Calu3 (cell line): ENCODE measurements at regions not wholly inside any gene's neighbourhood (a gene's known extent, or its start where the extent isn't known, plus 50 kb on each side); places are given as distances from the start of the nearest gene placed in this dataset.

Experiments
- BruUV-seq: library from RNA; stranded (reverse); fragments of 400-500 nt; replicated peaks from 2 replicates; lab custom pipeline; 2021; lab: Mats Ljungman, UMichigan
- CTCF ChIA-PET: fragments of 300-600 bp; sonication (Branson Sonifier 250); formaldehyde crosslinking; loops from one replicate; lab custom pipeline; 2022; ENCODE audit warnings: antibody characterized with exemption; lab: Charles Lee
- DNase-seq: peaks from one replicate; pipeline ENCODE4 v3.0.0; 2022
- H3K27ac Mint-ChIP-seq: one replicate; pipeline ENCODE4 v1.8.0; 2022; ENCODE audit warnings: mixed read lengths; ENCODE audit not compliant: unreplicated experiment
- H3K27me3 Mint-ChIP-seq: one replicate; pipeline ENCODE4 v1.8.0; 2022; ENCODE audit warnings: mixed read lengths; ENCODE audit not compliant: unreplicated experiment
- H3K36me3 Mint-ChIP-seq: one replicate; pipeline ENCODE4 v1.8.0; 2022; ENCODE audit warnings: mild to moderate bottlenecking, moderate library complexity, mixed read lengths; ENCODE audit not compliant: insufficient read depth, unreplicated experiment
- H3K4me1 Mint-ChIP-seq: one replicate; pipeline ENCODE4 v1.8.0; 2022; ENCODE audit warnings: mild to moderate bottlenecking, low read depth, mixed read lengths; ENCODE audit not compliant: unreplicated experiment
- H3K4me3 Mint-ChIP-seq: one replicate; pipeline ENCODE4 v1.8.0; 2022; ENCODE audit warnings: mild to moderate bottlenecking, low read depth, moderate library complexity, mixed read lengths; ENCODE audit not compliant: unreplicated experiment
- H3K9me3 Mint-ChIP-seq: one replicate; pipeline ENCODE4 v1.8.0; 2022; ENCODE audit warnings: low read depth, mixed read lengths; ENCODE audit not compliant: unreplicated experiment
- intact Hi-C: fragments of 100-400 bp; cut with micrococcal nuclease; formaldehyde crosslinking; loops from one replicate; pipeline ENCODE4 v1.10.0; 2022; ENCODE audit not compliant: unreplicated experiment
- TF ChIP-seq, protein P1 (sequence below): fragments of 200-600 bp; IDR thresholded peaks from one replicate; pipeline ENCODE4 v1.8.0; 2022; ENCODE audit warnings: antibody characterized with exemption; ENCODE audit not compliant: unreplicated experiment

DNA sequence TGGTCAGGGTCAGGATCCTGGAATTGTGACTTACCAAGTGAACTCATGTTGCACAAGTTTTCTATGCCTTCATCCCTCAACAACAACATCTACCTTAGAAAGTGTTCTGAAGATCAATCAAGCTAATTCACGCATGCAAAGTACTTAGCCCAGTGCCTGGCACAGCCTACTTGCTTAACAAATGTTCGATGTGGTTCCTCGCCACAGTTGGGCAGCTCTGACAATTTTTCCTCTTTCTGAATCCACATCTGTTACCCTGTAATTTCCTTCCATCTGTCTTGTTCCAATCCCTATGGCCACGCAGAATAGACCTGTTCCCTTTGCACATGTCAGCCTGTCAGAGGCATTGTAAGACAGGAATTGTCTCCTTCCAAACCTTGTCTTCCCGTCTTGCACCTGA, 1415.2 kb downstream of the TBC1D22A start:
- no TSS peak for BruUV-seq
- no peaks in the 10 kb centered on the region for H3K4me1 Mint-ChIP-seq
- DNase-seq, result no peak
- intact Hi-C loops, result no loop called here
- no peaks in the 10 kb centered on the region for H3K36me3 Mint-ChIP-seq
- no peaks in the 10 kb centered on the region for H3K27me3 Mint-ChIP-seq
- no peak overlapping the region for H3K27ac Mint-ChIP-seq
- TF ChIP-seq, protein P1, sequence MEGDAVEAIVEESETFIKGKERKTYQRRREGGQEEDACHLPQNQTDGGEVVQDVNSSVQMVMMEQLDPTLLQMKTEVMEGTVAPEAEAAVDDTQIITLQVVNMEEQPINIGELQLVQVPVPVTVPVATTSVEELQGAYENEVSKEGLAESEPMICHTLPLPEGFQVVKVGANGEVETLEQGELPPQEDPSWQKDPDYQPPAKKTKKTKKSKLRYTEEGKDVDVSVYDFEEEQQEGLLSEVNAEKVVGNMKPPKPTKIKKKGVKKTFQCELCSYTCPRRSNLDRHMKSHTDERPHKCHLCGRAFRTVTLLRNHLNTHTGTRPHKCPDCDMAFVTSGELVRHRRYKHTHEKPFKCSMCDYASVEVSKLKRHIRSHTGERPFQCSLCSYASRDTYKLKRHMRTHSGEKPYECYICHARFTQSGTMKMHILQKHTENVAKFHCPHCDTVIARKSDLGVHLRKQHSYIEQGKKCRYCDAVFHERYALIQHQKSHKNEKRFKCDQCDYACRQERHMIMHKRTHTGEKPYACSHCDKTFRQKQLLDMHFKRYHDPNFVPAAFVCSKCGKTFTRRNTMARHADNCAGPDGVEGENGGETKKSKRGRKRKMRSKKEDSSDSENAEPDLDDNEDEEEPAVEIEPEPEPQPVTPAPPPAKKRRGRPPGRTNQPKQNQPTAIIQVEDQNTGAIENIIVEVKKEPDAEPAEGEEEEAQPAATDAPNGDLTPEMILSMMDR, result no peak
- no peak overlapping the region for H3K4me3 Mint-ChIP-seq
- peaks cover 24% of the 10 kb centered on the region for H3K9me3 Mint-ChIP-seq
- CTCF ChIA-PET, result no interaction called here

GRCh38 chr22:48175721-48176120, 1413.3 kb downstream of the TBC1D22A start:
- H3K27me3 Mint-ChIP-seq, result no peaks in the 10 kb centered on the region
- H3K4me1 Mint-ChIP-seq, result no peaks in the 10 kb centered on the region
- no peak for DNase-seq
- peaks cover 23% of the 10 kb centered on the region for H3K9me3 Mint-ChIP-seq
- H3K27ac Mint-ChIP-seq, result no peak overlapping the region
- H3K36me3 Mint-ChIP-seq, result no peaks in the 10 kb centered on the region
- no TSS peak for BruUV-seq
- no peak overlapping the region for H3K4me3 Mint-ChIP-seq
- CTCF ChIA-PET, result interaction anchor here (0.6 kb wide), 2 partner anchors 155 to 1674 kb away, joined by 3 to 6 read pairs; no protein-coding TSS in a partner anchor
- TF ChIP-seq, protein P1, result no peak
- intact Hi-C loops, result no loop called here

DNA sequence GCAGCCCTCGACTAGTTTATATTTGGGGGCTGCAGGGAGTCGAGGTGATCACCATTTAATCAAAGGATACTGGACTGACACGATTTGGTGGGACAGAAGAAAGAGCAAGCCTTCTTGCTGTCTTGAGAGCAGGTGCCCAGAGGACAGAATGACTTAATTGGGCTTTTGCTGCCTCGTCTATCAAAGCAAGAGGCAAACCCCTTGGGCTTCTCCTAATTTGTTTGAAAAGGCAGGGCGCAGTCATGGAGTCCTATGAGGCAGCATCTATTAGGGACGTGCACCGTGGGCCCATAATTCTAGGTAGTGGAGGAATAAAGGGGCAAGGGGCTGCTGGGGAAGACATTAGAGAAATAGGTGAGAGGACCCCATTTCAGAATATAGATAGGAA, 1411.3 kb downstream of the TBC1D22A start:
- CTCF ChIA-PET, result no interaction called here
- Mint-ChIP-seq H3K36me3 (no peaks in the 10 kb centered on the region), H3K27me3 (no peaks in the 10 kb centered on the region), H3K27ac (no peak overlapping the region), H3K4me3 (no peak overlapping the region), H3K9me3 (peaks cover 24% of the 10 kb centered on the region), H3K4me1 (no peaks in the 10 kb centered on the region)
- TF ChIP-seq, protein P1, result no peak
- DNase-seq, result no peak
- intact Hi-C loops, result no loop called here
- no TSS peak for BruUV-seq

DNA sequence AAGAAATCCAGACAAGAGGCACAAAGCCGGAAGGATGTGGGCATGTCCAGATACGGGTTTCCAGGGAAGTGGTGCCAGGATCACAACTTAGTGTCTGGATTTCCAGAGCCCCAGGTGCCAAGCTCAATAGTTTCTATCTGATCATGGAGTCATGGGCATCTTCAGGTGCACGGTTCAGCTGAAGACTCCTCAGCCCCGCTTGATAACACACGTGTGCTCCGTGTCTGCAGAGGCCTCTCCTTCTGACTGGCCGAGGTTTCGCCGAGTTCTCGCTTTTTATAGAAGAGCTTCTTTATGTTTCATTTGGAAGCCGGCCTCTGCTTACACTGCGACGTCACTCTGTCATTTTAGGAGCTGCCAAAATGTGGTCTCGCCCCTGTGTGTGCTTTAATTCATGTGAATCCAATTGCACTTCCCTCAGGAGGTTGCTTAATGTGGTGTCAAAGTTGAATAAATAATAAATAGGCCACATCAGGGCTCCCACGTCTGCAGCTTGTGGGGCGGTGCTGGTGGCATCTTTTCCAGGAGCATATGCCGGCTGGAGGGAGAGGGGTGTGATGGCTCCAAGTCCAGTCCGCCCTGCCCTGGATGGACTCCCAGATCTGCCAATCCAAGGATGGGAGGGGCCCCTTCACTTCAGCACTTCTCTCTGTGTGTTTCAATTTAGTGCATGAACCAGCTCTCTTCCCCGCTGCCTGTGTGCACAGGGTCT, 1410.8 kb downstream of the TBC1D22A start:
- DNase-seq, result no peak
- Mint-ChIP-seq H3K27me3 (no peaks in the 10 kb centered on the region), H3K9me3 (peaks cover 24% of the 10 kb centered on the region), H3K36me3 (no peaks in the 10 kb centered on the region), H3K4me1 (no peaks in the 10 kb centered on the region), H3K27ac (no peak overlapping the region), H3K4me3 (no peak overlapping the region)
- TF ChIP-seq, protein P1, result no peak
- intact Hi-C loops, result no loop called here
- CTCF ChIA-PET, result no interaction called here
- no TSS peak for BruUV-seq
